Activated CD4-positive, alpha-beta T cell treated with anti-CD3 and anti-CD28 coated beads, Interleukin-2, amount 10 ng/mL, durations not matched to agents 7 days and 5 days (primary cell): ENCODE measurements at regions not wholly inside any gene's neighbourhood (a gene's known extent, or its start where the extent isn't known, plus 50 kb on each side); places are given as distances from the start of the nearest gene placed in this dataset.
"Not testable (repeated sequence)": the region's sequence is repeated elsewhere in the genome, so short reads cannot be mapped to it uniquely, and the experiment has no call there.

Experiments used
- CTCF ChIA-PET: fragments of 350-600 bp; sonication (Branson Sonifier 250); formaldehyde crosslinking; loops from one replicate; lab custom pipeline; 2021; ENCODE audit warnings: antibody characterized with exemption; lab: Charles Lee
- POLR2A ChIA-PET: fragments of 350-600 bp; sonication (Branson Sonifier 250); formaldehyde crosslinking; loops from one replicate; lab custom pipeline; 2021; ENCODE audit warnings: antibody characterized with exemption; lab: Charles Lee
- DNase-seq: peaks from one replicate; pipeline ENCODE4 v3.0.0-alpha.2; 2020
- H3K27ac Mint-ChIP-seq: one replicate; pipeline ENCODE4 v1.8.0; 2021; ENCODE audit warnings: mild to moderate bottlenecking, moderate library complexity, mixed read lengths
- H3K27me3 Mint-ChIP-seq: one replicate; pipeline ENCODE4 v1.8.0; 2021; ENCODE audit warnings: mixed read lengths
- H3K36me3 Mint-ChIP-seq: one replicate; pipeline ENCODE4 v1.8.0; 2021; ENCODE audit warnings: low read depth, mixed read lengths
- H3K4me1 Mint-ChIP-seq: one replicate; pipeline ENCODE4 v1.8.0; 2021; ENCODE audit warnings: mixed read lengths
- H3K4me3 Mint-ChIP-seq: one replicate; pipeline ENCODE4 v1.8.0; 2021; ENCODE audit warnings: mild to moderate bottlenecking, moderate library complexity, mixed read lengths
- H3K9me3 Mint-ChIP-seq: one replicate; pipeline ENCODE4 v1.8.0; 2021; ENCODE audit warnings: mixed read lengths

DNA sequence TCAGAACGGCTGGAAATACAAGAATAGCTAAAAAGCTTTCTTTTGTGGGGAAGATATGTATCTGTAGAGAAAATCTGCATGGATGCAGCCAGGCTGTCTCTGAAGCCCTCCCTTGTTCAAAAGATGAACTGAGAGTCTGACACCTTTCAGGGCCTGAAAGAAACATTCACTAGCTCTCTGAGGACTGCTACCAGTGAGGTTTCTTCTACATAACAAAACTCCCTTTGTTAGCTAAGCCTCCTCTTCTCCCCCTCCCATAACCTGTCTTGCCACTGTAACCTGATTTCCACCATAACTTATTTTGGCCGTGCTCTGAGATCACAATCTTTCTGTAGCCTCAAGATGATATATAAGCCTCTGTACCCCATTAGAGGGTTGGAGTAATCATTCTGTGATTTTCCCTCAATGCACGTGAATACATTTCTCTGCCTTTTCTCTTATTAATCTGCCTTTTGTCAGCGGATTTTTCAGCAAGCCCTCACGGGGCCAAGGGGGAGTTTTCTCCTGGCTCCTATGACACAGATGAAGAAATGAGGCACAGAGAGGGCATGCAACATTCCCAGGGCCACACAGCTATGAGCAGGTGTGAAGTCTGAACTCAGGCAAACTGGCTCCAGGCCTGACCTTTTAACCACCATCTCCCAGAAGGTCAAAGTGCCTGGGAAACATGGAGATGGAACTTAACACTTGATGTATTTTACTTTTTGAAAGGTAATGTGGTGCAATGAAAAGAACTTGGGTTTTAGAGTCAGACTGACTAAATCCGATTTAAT is 161.6 kb upstream of the PRDX4 start:
- Mint-ChIP-seq H3K4me3 (no peak overlapping the region), H3K27me3 (no peaks in the 10 kb centered on the region), H3K4me1 (no peaks in the 10 kb centered on the region), H3K27ac (no peak overlapping the region), H3K9me3 (no peaks in the 10 kb centered on the region), H3K36me3 (no peaks in the 10 kb centered on the region)
- POLR2A ChIA-PET, result no interaction called here
- CTCF ChIA-PET, result no interaction called here
- DNase-seq, result no peak

DNA sequence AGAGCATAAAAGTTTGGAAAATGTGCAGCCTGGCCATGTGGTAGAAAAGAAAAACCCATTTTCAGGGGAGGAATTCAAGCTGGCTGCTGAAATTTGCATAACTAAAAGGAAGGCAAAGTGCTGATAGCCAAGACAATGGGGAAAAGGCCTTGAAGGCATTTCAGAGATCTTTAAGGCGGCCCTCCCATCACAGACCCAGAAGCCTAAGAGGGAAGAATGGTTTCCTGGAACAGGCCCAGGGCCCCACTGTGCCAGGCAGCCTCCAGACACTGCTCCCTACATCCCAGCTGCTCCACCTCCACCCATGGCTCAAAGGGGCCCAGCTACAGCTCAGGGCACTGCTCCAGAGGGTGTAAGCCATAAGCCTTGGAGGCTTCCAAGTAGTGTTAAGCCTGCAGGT is 158.0 kb upstream of the PRDX4 start:
- no peak for DNase-seq
- Mint-ChIP-seq H3K27me3 (no peaks in the 10 kb centered on the region), H3K4me1 (no peaks in the 10 kb centered on the region), H3K27ac (no peak overlapping the region), H3K36me3 (no peaks in the 10 kb centered on the region), H3K4me3 (no peak overlapping the region), H3K9me3 (no peaks in the 10 kb centered on the region)
- CTCF ChIA-PET, result interaction anchor here (0.6 kb wide), 1 partner anchor 261 kb away, joined by 3 read pairs; no protein-coding TSS in a partner anchor
- POLR2A ChIA-PET, result no interaction called here

DNA sequence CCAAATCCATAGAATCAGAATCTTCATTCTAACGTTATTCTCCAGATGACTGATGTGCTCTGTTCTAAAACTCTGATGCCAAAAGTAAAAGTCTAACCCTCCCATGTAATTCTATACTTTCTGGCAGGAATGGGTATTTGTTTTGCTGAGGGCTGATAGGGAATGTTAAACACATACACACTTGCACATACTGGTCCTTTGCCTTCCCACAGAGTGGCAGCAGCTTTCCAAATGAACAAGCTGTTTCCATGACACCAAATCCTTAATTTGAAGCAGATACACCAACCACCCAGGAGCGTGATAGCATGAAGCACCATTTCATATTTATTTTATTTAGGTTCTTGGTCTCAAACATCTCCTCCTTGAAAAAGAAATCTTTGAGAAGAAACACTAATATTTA is 155.5 kb upstream of the PRDX4 start:
- ChIA-PET POLR2A (no interaction called here), CTCF (no interaction called here)
- no peaks in the 10 kb centered on the region for H3K27me3 Mint-ChIP-seq
- DNase-seq, result no peak
- H3K36me3 Mint-ChIP-seq, result no peaks in the 10 kb centered on the region
- no peak overlapping the region for H3K4me3 Mint-ChIP-seq
- no peak overlapping the region for H3K27ac Mint-ChIP-seq
- H3K9me3 Mint-ChIP-seq, result no peaks in the 10 kb centered on the region
- H3K4me1 Mint-ChIP-seq, result no peaks in the 10 kb centered on the region

DNA sequence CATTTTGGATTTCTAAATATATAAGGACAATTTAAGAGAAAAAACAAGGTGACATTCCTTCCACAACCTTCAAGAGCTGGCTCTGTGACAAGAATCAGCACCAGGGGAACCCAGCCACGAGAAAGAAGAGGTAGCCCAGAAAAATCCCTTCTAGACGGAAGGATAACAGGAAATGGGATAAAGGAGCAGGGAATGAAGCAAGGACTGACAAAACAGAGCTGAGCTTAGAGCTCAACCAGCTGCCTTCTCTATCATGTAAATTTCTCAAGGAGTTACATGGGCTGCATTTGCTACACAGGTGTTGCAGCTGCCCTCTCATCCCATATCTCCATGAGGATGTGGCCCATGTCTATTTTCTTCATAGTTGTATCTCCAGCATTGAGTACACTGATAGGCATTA is 154.2 kb upstream of the PRDX4 start:
- H3K4me3 Mint-ChIP-seq, result no peak overlapping the region
- ChIA-PET POLR2A (no interaction called here), CTCF (no interaction called here)
- no peak overlapping the region for H3K27ac Mint-ChIP-seq
- H3K9me3 Mint-ChIP-seq, result no peaks in the 10 kb centered on the region
- no peaks in the 10 kb centered on the region for H3K27me3 Mint-ChIP-seq
- no peaks in the 10 kb centered on the region for H3K36me3 Mint-ChIP-seq
- no peaks in the 10 kb centered on the region for H3K4me1 Mint-ChIP-seq
- DNase-seq, result no peak

GRCh38 chrX:23514082-23514481 is 153.2 kb upstream of the PRDX4 start:
- no peaks in the 10 kb centered on the region for H3K36me3 Mint-ChIP-seq
- H3K27ac Mint-ChIP-seq, result no peak overlapping the region
- ChIA-PET CTCF (no interaction called here), POLR2A (no interaction called here)
- no peaks in the 10 kb centered on the region for H3K4me1 Mint-ChIP-seq
- H3K4me3 Mint-ChIP-seq, result no peak overlapping the region
- H3K27me3 Mint-ChIP-seq, result no peaks in the 10 kb centered on the region
- DNase-seq, result no peak
- no peaks in the 10 kb centered on the region for H3K9me3 Mint-ChIP-seq

GRCh38 chrX:23515028-23515427 is 152.3 kb upstream of the PRDX4 start:
- CTCF ChIA-PET, result no interaction called here

GRCh38 chrX:23523026-23523657 is 144.2 kb upstream of the PRDX4 start:
- H3K36me3 Mint-ChIP-seq, DNase-seq, H3K27ac Mint-ChIP-seq, POLR2A ChIA-PET, H3K4me3 Mint-ChIP-seq, H3K9me3 Mint-ChIP-seq, H3K4me1 Mint-ChIP-seq, H3K27me3 Mint-ChIP-seq: not testable (repeated sequence)
- CTCF ChIA-PET, result interaction anchor here (0.6 to 0.7 kb wide), 2 partner anchors 52 to 858 kb away, joined by 3 to 5 read pairs; no protein-coding TSS in a partner anchor

More at GRCh38 chrX:23515028-23515427, 152.3 kb upstream of the PRDX4 start:
- H3K9me3 Mint-ChIP-seq, result no peaks in the 10 kb centered on the region
- DNase-seq, result no peak
- no peak overlapping the region for H3K4me3 Mint-ChIP-seq
- no peaks in the 10 kb centered on the region for H3K27me3 Mint-ChIP-seq
- H3K27ac Mint-ChIP-seq, result no peak overlapping the region
- no peaks in the 10 kb centered on the region for H3K36me3 Mint-ChIP-seq
- POLR2A ChIA-PET, result no interaction called here
- no peaks in the 10 kb centered on the region for H3K4me1 Mint-ChIP-seq

DNA sequence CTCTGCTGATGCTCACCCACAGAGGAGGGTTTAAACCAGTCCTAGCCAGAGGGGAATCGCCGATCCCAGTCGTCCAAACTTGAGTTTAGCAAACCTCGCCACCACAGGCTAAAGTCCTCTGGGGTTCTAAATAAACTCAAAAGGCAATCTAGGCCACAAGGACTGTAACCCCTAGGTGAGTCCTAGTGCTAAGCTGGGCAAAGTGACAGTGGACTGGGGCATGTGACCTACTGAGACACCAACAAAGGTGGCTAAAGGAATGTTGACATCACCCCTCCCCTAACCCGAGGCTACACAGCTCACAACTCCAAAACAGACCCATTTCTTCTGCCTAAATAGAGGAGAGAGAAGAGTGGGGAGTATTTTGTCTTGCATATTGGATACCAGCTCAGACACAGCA is 142.8 kb upstream of the PRDX4 start:
- no peak overlapping the region for H3K27ac Mint-ChIP-seq
- no peaks in the 10 kb centered on the region for H3K36me3 Mint-ChIP-seq
- no peaks in the 10 kb centered on the region for H3K4me1 Mint-ChIP-seq
- no peaks in the 10 kb centered on the region for H3K27me3 Mint-ChIP-seq
- ChIA-PET CTCF (no interaction called here), POLR2A (no interaction called here)
- no peak for DNase-seq
- H3K9me3 Mint-ChIP-seq, result no peaks in the 10 kb centered on the region
- H3K4me3 Mint-ChIP-seq, result no peak overlapping the region

GRCh38 chrX:23525531-23525930 is 141.8 kb upstream of the PRDX4 start:
- Mint-ChIP-seq H3K9me3 (no peaks in the 10 kb centered on the region), H3K36me3 (no peaks in the 10 kb centered on the region), H3K4me1 (no peaks in the 10 kb centered on the region), H3K27me3 (no peaks in the 10 kb centered on the region), H3K4me3 (no peak overlapping the region), H3K27ac (no peak overlapping the region)
- ChIA-PET CTCF (no interaction called here), POLR2A (no interaction called here)
- no peak for DNase-seq

- DNase-seq, result no peak
- Mint-ChIP-seq H3K4me3 (no peak overlapping the region), H3K36me3 (no peaks in the 10 kb centered on the region), H3K9me3 (no peaks in the 10 kb centered on the region), H3K27me3 (no peaks in the 10 kb centered on the region), H3K4me1 (no peaks in the 10 kb centered on the region), H3K27ac (no peak overlapping the region)
- ChIA-PET CTCF (interaction anchor here (0.6 kb wide), 1 partner anchor 420 kb away, joined by 4 read pairs; no protein-coding TSS in a partner anchor), POLR2A (no interaction called here)
These were observed 126.8 kb upstream of the PRDX4 start for GRCh38 chrX:23540532-23540931.

GRCh38 chrX:23548164-23548563 is 119.1 kb upstream of the PRDX4 start:
- POLR2A ChIA-PET, result no interaction called here
- no peak for DNase-seq

GRCh38 chrX:23552303-23552702 is 115.0 kb upstream of the PRDX4 start:
- Mint-ChIP-seq H3K27me3 (peaks cover 5% of the 10 kb centered on the region), H3K4me3 (no peak overlapping the region), H3K27ac (no peak overlapping the region), H3K9me3 (no peaks in the 10 kb centered on the region), H3K36me3 (no peaks in the 10 kb centered on the region), H3K4me1 (no peaks in the 10 kb centered on the region)
- CTCF ChIA-PET, result no interaction called here
- no peak for DNase-seq
- POLR2A ChIA-PET, result no interaction called here

More at GRCh38 chrX:23548164-23548563, 119.1 kb upstream of the PRDX4 start:
- H3K36me3 Mint-ChIP-seq, result no peaks in the 10 kb centered on the region
- H3K9me3 Mint-ChIP-seq, result no peaks in the 10 kb centered on the region
- H3K27ac Mint-ChIP-seq, result no peak overlapping the region
- no peak overlapping the region for H3K4me3 Mint-ChIP-seq
- H3K27me3 Mint-ChIP-seq, result peaks cover 5% of the 10 kb centered on the region
- CTCF ChIA-PET, result no interaction called here
- H3K4me1 Mint-ChIP-seq, result no peaks in the 10 kb centered on the region

DNA sequence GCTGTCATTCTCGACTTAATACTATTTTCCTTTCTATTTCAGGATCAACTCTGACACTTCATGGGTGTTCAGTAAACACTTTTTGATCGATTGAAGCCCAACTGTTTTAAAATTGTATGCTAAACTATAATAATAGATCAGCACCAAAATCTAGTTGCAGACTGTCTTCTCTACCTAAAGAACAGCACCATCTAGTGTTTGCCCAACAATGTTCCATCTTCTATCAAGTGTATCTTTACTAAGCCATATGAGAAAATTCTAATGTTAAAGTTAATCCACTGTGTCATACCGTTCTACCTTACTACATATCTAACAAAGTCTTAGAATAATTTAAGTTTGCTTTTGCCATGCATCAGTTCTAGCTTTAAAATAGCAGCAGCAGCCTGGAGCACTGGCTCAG is 113.0 kb upstream of the PRDX4 start:
- ChIA-PET POLR2A (no interaction called here), CTCF (no interaction called here)
- Mint-ChIP-seq H3K4me1 (no peaks in the 10 kb centered on the region), H3K27ac (no peak overlapping the region), H3K27me3 (peaks cover 5% of the 10 kb centered on the region), H3K4me3 (no peak overlapping the region), H3K9me3 (no peaks in the 10 kb centered on the region), H3K36me3 (no peaks in the 10 kb centered on the region)
- no peak for DNase-seq
